Loucy (cell line): ENCODE measurements at regions not wholly inside any gene's neighbourhood (a gene's known extent, or its start where the extent isn't known, plus 50 kb on each side); places are given as distances from the start of the nearest gene placed in this dataset.

Experiments
- EZH2phosphoT487 ChIP-seq: fragments of 200-600 bp; IDR thresholded peaks from 2 replicates; pipeline ENCODE4 v1.6.1; 2018; ENCODE audit warnings: antibody characterized with exemption, mild to moderate bottlenecking, moderate library complexity, borderline replicate concordance
- TF ChIP-seq, protein P1 (sequence below): fragments of 200-600 bp; sonication (generic); conservative IDR thresholded peaks from 2 replicates; pipeline ENCODE4 v1.5.1; 2014; ENCODE audit warnings: mild to moderate bottlenecking, antibody characterized with exemption, low read length

DNA sequence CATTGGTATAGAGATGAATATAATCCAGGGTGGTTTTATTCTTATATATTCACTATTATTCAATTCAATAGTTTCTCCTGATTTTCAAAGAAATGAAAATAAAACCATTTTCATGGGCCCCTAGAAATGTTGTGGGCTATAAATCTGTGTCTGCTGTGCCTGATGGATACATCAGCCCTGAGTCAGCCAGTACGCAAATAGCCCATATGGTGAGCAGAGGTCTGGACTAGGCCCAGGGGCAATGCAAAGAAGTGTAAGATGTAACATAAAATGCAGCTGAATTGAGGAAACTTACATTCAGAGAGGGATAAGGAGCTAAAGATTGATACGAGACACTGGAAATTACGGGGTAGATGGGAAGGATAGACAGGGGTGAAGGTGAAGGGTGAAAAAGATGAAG is 122.5 kb downstream of the MAIP1 start:
- TF ChIP-seq, protein P1, sequence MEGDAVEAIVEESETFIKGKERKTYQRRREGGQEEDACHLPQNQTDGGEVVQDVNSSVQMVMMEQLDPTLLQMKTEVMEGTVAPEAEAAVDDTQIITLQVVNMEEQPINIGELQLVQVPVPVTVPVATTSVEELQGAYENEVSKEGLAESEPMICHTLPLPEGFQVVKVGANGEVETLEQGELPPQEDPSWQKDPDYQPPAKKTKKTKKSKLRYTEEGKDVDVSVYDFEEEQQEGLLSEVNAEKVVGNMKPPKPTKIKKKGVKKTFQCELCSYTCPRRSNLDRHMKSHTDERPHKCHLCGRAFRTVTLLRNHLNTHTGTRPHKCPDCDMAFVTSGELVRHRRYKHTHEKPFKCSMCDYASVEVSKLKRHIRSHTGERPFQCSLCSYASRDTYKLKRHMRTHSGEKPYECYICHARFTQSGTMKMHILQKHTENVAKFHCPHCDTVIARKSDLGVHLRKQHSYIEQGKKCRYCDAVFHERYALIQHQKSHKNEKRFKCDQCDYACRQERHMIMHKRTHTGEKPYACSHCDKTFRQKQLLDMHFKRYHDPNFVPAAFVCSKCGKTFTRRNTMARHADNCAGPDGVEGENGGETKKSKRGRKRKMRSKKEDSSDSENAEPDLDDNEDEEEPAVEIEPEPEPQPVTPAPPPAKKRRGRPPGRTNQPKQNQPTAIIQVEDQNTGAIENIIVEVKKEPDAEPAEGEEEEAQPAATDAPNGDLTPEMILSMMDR, result no peak
- no peak for TF ChIP-seq EZH2phosphoT487
